AG20443 (cell line): ENCODE measurements at regions not wholly inside any gene's neighbourhood (a gene's known extent, or its start where the extent isn't known, plus 50 kb on each side); places are given as distances from the start of the nearest gene placed in this dataset.

Source experiments
- DNase-seq: peaks from one replicate; pipeline ENCODE4 v3.0.0; 2012; ENCODE audit warnings: low spot score, mixed read lengths

DNA sequence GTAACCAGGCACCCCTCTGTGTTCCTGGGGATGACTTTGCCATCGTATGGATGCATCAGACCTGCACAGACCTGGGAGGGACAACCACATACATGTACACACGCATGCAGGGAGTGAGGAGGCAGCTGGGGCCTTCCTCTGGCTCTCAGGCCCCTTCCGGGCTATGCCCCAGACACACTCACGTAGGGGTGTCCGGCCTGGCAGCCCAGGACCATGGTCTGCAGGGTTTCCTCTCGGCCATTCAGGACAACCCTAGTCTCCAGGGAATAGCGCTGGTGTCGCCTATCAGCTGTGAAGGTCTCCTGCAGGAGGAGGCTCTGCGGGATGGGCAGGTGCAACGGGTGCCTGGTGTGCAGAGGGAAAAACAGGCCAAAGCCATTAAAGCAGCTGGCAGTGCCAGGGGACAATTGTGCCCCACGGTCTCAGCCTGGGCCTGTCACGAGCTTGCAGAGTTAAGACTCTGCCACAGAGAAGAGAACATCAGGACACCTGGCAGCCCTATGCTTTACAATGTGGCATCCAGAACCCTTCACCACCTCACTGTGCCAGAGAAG is 101.4 kb downstream of the RMI2 start:
- DNase-seq: no peak

DNA sequence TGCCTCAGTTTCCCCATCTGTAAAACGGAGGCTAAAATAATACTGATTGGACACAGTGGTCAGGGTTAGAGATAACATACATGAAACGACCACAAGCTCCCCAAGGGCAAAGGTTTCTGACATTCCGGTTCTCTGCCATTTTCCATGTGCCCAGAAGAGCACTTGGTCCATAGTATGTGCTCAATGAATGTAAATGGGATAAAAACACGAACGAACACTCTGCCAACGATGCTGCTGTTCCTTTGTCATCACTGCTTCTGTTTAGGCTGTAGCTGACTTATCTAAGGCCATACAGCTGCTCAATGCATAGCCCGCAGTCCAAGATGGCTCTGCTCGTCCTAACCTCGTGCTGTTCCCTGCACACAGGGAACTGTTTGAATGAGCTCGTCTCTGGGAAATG is 102.0 kb downstream of the RMI2 start:
- DNase-seq: no peak

DNA sequence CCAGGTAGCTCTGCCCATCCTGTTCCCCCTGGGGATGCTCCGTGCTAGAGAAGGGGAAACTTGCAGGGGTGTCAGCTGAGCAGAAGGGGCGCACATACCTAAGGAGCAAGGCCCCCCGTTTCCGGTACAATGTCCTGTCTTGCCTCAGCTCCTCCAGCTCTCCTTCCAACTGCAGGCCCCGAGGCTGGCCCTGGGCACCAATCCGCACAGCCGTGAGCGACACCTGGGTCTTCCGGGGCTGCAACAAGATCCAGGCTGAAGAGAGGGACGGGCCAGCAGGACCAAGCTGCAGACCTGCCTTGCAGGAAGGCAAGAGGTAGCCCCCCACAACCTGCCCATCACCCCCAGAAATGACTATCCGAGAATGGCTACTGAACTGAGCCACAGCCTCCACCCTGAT is 102.6 kb downstream of the RMI2 start:
- DNase-seq: no peak

DNA sequence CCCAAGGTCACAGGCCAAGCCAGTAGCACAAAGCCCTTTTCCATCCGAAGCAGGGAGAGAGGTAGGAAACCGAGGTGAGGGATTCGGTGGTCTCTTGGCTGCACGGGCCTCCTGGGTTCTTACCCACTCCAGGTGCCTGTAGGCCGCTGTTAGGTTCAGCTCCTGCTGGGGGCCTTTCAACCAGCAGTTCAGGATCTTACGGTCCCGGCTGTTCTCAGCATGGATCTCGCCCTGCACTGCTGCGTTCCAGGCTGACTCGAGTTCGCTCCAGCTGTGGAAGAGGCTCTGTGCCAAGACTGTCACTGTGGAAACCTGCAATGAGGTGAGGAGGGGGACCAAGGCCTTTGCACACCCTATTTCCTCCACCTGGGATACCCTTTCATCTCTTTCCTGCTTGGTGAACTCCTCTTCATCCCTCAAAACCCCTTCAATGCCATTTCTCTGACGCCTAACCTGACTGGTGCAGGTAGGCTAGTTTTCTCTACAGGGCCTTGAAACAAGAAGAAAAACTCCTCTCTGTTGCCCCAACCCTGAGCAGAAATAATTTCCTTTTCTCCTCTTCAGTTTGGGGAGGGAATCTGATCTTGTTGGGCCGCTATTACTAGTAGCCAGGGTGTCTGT is 103.6 kb downstream of the RMI2 start:
- DNase-seq: no peak

DNA sequence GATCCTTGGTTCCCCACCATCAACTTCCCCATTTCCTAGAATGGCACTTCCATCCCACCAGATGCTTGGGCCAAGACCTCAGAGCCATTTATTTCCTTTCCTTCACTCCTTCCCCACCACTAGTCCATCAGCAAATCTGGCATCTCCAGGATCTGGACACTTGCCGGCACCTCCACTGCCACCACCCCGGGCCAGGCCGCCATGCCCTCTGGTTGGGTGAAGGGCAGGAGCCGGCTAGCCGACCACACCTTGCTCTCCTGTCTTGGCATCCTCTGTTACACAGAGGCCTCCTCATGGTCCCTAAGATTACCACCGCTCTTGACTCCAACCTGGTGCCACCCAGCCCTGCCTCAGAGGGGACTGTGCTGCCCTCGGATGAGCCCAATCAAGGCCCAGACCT is 104.5 kb downstream of the RMI2 start:
- no peak for DNase-seq

DNA sequence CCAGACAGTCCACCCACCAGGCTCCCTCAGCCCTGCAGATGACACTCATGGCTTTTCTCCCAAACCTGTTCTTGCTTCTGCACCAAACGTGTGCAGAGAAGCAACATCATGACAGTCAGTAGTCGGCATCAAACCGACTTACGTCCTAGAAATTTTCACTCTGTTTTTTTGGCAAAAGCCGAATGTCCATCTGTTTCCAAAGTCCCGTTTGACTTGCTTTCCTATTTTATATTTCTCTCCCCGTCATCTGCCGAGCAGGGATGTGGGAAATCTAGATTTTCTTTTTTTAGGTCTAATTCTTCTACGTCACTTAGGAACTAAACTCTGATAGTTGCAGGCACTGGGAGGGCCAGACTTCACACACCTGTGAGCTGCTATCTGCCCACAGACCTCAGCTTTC is 104.9 kb downstream of the RMI2 start:
- no peak for DNase-seq

DNA sequence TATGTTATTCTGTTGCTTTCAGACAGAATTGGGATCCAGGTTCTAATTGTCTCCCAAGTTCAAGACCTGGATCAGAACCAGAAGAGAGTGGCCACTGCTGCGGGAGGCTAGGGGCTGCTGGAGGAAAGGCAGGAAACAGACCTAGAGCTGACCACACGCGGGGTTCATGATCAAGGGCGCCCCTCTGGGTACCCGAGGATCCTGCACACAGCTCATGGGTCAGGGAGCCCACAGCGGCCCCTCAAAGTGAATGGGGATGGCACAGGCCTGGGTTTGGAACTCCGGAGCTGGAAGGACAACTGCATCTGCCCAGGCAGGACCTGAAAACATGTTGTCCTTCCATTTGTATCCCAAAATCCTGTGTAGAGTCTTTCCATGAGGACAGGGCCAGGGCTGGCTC is 107.0 kb downstream of the RMI2 start:
- DNase-seq: no peak

DNA sequence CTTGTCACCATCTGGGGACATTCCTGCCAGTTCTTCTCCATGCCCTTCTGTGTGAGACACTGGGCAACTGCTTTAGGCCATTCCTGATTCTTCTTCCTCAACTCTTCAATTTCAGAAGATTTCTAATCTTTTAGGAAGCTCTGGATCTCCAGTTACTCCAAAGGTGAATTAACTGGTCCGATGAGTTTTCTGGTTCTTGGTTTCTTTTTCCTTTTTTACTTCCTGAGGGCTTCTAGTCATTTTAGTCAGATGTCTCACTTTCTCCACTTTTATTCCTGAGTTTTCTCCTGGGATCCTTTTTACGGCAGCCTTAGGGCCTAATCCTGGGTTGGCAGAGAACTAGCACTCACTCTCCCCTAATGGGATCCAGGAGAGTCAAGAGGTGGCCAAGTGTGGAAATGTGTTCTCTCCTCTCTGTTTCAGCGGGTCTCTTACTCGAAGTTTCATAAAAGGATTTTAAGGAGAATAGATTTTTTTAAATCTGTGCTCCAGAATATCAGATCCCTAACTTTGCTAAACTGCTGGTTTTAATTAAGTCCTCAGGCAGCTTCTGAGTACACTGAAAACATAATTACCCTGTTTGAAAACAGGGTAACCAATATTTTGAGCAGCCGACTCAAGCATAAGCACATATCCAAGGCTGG is 107.6 kb downstream of the RMI2 start:
- DNase-seq: no peak

DNA sequence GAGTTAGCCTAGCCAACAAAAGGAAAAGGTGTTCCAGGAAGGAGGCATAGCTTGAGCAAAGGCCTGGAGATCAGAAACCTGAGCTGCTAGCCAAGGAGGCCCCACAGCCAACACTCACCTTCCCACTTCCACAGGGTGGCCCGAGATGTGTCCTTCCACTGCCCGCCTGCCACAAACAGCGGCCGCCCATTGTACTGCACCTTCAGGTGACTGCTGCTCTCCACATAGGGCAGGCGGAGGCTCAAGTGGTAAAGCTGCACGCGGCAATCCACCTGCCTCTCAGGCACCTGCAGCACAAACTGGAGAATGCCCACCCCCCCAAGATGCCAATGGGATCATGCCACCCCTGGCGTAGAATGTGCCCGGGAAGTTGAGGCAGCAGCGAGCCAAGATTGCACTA is 111.5 kb downstream of the RMI2 start:
- DNase-seq: no peak

DNA sequence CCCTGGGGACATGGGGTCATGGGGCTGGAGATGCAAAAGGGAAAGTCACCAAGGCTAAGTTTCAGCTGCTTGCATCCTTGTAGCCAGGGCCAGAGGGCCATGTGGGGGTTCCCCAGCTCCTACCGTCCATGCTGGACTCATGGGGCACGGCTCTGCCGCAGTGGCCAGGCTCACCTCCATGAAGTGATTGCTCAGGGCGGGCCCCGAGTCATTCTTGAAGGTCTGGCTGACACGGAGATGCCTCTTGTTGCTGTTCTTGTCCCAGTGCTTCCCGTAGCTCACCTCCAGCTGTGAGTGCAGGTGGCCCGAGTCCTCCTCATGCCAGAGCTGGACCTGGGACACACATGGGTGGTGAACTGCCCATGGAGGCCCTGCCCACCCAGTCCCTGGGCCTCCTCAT is 114.5 kb downstream of the RMI2 start:
- no peak for DNase-seq

DNA sequence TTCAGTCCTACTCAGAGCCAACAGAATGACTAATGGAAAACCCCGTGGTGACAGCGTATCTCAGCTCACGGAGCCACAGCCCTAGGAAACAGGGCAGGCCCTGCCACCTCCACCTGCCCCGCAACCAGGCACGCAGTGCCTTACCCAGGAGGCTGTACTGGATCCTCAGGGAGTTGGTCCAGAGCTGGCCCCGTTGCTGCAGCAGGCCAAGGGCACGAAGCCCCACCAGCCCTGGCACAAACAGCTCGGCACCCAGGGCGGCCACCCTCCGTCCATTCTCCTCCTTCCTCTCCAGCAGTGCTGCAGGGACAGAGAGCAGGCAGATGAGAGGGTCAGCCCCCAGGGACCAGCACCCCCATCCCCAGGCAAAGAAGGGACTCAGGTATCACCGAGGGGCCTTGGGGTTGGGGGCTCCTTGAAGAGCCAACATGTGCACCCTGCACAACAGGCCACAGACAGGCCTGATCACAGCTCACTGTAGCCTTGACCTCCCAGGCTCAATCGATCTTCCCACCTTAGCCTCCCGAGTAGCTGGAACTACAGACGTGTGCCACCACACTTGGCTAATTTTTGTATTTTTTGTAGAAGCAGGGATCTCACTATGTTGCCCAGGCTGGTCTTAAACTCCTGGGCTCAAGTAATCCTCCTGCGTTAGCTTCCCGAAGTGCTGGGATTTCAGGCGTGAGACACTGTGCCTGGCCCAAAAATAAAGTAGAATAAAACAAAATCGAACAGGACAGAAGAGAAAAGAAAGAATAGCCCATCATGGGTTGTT is 115.7 kb downstream of the RMI2 start:
- no peak for DNase-seq

DNA sequence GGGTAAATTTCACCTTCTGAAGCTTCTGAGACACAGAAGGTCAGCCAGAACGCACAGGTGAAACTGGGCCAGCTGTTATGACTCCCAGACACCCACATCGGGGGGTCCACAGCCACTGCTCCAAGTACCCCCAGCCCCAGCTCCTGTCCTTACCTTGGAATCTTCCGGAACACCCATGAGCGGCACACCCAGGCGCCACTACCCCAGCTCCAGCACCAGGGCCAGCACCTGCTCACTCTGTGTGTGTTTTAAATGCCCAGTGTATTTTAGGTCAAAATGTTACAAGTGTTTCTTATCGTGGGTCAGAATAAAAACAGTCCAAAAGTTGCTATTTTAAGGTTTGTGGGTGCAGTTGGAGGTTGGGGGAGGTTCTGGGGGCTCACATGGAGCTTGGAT is 116.3 kb downstream of the RMI2 start:
- no peak for DNase-seq

DNA sequence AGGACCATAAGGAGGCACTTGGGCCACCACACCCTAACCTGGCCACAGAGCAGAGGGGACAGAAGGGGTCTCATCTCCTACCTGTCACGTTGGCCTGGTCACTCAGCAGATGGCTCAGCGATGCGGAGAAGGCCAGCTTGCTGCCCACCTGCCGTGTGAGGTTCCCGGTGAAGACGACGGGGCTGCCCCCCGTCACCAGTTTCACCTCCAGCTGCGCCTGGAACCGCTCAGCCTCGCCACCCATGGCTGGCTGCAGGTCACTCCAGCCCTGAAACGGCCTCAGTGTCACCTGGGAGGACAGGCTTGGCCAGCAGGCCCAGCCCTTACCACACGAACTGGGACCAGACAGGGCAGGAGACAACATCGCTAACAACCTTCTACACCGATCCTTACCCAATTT is 116.8 kb downstream of the RMI2 start:
- no peak for DNase-seq

DNA sequence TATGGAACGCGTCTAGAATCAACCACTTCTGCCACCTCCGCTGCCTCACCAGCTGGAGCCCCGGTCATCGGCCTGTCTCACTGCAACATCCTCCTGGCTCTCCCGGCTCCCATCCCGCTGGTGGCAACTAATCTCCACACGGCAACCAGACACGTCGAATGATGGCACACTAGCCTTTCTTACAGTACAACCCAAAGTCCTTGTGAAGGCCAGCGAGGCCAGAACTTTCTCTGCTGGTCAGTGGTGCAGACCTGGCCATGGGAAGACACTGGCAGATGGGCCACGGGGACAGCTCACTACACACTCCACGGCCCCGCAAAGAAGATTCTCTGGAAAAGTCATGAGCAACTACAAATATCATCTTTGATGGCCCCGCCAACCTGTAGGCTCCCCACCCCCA is 117.6 kb downstream of the RMI2 start:
- DNase-seq: no peak

DNA sequence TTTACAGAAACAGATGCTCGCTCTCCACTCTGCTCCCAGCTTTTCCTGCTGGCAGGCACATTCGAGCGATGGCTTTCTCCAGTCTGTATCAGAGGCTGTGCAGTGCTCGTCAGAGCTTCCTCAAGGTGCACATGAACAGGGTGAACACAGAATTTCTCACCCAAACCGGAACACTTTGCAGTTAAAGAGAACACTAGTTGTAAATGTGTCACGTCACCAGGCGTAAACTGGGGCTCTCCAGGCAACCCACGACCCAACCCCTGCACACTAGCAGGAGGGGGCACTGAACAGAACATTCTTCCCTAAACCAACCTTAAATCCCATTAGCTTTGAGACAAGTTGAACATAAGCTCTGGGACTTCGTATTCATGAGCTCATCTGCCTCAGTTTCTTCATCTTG is 119.0 kb downstream of the RMI2 start:
- DNase-seq: no peak

DNA sequence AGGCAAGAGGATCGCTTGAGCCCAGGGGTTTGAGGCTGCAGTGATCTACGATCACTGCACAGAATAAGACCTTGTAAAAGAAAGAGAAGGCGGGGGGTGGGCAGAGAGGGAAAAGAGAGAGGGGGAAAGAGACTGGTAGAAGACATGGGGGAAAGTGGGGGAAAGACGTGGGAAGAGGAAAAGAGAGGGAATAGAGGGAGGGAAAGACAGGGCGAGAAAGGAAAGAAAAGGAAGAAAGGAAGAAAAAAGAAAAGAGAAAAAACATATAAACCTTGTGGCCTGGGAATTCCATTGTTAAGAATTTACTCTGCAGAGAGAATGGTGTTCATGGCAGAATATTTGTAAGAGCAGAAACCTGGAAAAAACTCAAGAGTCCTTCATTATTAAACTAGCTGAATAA is 120.4 kb downstream of the RMI2 start:
- no peak for DNase-seq

DNA sequence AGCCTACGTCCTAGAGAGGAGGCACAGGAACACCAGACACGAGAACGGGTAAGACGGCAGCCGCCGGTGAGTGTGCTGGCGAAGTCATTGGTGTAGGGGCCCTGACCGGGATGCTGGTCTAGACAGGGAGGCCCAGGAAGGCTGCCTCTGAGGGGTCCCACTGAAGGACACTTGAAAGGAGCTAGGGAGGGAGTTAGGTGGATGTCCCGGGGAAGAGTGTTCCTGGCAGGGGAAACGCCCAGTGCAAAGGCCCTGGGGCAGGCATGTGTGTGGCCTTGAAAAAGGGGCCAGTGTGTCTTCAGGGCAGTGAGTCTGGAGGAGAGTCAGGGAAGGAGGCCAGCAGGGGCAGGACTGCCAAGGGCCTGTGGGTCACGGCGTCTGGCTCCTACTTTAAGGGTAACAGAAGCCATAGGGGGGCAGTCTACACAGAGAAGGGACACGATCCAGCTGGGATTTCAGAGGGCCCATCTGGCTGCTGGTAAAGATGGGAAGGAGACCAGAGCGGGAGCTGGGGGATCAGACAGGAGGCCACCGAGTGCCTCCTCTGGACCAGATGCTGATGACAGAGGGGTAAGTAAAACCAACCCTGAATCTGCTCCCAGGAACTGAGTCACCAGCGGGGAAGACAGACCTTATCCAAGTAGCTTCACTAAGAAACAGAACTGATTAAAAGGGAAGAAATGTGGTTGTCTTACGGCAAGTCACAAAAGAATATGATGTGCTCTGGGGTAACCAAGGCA is 115.9 kb downstream of the LITAF start:
- DNase-seq: no peak

DNA sequence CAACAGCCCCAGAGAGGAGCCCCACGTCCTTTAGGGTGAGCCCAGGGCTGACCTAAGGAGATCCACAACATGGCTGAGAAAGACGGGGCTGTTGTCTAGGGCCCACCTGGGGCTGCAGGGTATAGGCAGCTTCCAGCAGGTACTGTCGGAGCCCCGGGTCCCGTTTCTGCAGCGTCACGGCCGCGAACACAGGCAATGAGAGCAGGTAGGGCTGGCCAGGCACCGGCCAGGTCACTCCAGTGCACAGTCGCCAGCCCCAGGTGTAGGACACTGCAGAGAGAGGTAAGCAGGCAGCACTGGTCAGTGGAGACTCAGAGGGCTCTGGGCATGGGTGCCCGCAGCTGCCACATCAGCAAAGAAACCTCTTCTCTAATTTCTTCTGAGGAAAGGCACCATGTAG is 115.2 kb downstream of the LITAF start:
- DNase-seq: no peak

DNA sequence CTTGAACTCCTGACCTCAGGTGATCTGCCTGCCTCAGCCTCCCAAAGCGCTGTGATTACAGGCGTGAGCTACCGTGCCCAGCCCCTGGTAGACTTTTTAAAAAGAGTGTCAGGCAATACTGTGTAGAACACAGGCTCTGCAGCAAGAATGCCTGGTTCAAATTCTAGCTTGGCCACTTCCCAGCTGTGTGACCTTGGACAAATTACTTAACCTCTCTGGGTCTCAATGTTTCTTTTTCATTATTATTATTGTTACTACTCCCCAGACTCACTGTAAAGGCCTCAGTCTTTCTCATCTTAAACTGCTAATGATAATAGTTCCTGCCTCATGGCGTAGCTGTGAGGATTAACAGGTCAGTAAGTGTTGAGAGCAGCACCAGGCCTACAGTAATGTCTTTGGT is 114.3 kb downstream of the LITAF start:
- no peak for DNase-seq

DNA sequence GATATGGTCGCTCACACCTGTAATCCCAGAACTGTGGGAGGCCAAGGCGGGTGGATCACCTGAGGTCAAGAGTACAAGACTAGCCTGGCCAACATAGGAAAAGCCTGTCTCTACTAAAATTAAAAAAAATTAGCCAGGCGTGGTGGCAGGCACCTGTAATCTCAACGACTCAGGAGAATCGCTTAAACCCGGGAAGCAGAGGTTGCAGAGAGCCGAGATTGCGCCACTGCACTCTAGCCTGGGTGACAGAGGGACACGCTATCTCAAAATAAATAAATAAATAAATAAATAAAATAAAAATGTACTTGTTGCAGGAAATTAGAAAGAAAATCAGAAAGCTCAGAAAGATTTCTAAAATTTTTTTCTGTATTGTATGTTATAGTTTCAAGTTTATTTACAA is 113.9 kb downstream of the LITAF start:
- DNase-seq: no peak

DNA sequence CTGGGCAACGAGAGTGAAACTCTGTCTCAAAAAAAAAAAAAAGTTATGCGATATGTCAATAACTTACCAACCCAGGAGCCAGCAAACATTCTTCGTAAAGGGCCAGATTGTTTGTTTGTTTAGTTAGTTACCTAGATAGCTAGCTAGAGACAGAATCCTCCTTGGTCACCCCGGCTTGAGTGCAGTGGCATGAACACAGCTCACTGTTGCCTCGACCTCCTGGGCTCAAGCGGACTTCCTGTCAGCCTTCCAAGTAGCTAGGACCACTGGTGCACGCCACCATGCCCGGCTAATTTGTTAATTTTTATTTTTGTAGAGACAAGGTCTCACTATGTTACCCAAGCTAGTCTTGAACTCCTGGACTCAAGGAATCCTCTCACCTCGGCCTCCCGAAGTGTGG is 113.0 kb downstream of the LITAF start:
- no peak for DNase-seq

DNA sequence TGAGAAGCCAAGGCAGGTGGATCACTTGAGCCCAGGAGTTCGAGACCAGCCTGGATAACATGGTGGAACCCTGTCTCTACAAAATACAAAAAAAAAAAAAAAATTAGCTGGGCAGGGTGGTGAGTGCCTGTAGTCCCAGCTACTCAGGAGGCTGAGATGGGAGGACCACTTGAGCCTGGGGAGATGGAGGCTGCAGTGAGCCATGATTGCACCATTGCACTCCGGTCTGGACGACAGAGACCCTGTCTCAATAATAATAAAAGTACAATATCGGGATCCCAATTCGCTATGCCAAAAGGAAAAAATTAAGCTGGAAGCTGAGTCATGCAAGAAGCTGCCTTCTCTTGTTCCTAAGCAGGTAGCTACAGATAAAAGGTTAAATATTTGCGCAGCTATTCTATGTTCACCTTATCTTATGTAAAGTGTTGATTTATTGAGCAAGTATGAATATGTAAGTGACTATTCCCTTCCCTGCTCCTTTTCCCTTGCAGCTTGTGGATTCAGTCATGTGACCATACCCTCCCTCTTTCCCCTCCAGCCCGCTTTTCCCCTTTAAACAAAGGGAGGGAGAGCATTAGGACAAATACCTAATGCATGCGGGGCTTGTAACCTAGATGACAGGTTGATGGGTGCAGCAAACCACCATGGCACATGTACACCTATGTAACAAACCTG is 112.0 kb downstream of the LITAF start:
- DNase-seq: no peak
